SK-N-SH (cell line): ENCODE measurements at regions not wholly inside any gene's neighbourhood (a gene's known extent, or its start where the extent isn't known, plus 50 kb on each side); places are given as distances from the start of the nearest gene placed in this dataset.

Experiments used
- CTCF ChIA-PET: fragments of 300-600, 350-600 bp; formaldehyde crosslinking; extraction: SDS; loops from one replicate; lab custom pipeline; 2021; lab: Yijun Ruan, JAX
- POLR2A ChIA-PET: fragments of 350-600 bp; sonication (Branson Sonifier 250); formaldehyde crosslinking; extraction: SDS; loops from one replicate; lab custom pipeline; 2020; ENCODE audit warnings: antibody characterized with exemption, inconsistent platforms; lab: Yijun Ruan, JAX
- DNase-seq: peaks from one replicate; pipeline ENCODE4 v3.0.0; 2012
- H2AFZ ChIP-seq: fragments of 200-600 bp; sonication (generic); 2 replicates; pipeline ENCODE4 v1.8.1; 2016; ENCODE audit warnings: antibody characterized with exemption, mild to moderate bottlenecking, low read depth
- H3F3A ChIP-seq: fragments of 200-600 bp; sonication (generic); replicated peaks from 2 replicates; pipeline ENCODE3; 2016; ENCODE audit warnings: antibody characterized with exemption, mild to moderate bottlenecking; ENCODE audit not compliant: insufficient read depth
- H3K27ac ChIP-seq, 2 experiments: fragments of 200-500 bp in 1 of 2; fragments of 200-600 bp in 1 of 2; sonication (Bioruptor generic) in 1 of 2; sonication (generic), shearing (Covaris generic) in 1 of 2; 2 replicates each; pipeline versions ENCODE4 v1.5.1 to v1.6.1; 2014 to 2016; ENCODE audit warnings: low read depth in 2 of 2, inconsistent platforms in 1 of 2, low read length in 1 of 2, mild to moderate bottlenecking in 1 of 2, mixed read lengths in 1 of 2
- H3K27me3 ChIP-seq: fragments of 200-600 bp; sonication (generic), shearing (Covaris generic); 2 replicates; pipeline ENCODE4 v1.6.1; 2016; ENCODE audit warnings: mixed run types; ENCODE audit not compliant: insufficient read depth
- H3K36me3 ChIP-seq, 2 experiments: fragments of 200-500 bp in 1 of 2; fragments of 200-600 bp in 1 of 2; sonication (Bioruptor generic) in 1 of 2; sonication (generic) in 1 of 2; replicated peaks in 1 of 2; 2 replicates each; pipeline versions ENCODE3 to v1.5.1; 2014 to 2016; ENCODE audit warnings: low read length in 1 of 2, mild to moderate bottlenecking in 1 of 2; ENCODE audit not compliant: insufficient read depth in 2 of 2, control insufficient read depth in 1 of 2
- H3K4me1 ChIP-seq, 2 experiments: fragments of 200-500 bp in 1 of 2; fragments of 200-600 bp in 1 of 2; sonication (Bioruptor generic) in 1 of 2; sonication (generic), shearing (Covaris generic) in 1 of 2; 2 replicates each; pipeline versions ENCODE4 v1.5.1 to v1.6.1; 2014 to 2016; ENCODE audit warnings: low read depth in 1 of 2, low read length in 1 of 2, mixed run types in 1 of 2; ENCODE audit not compliant: insufficient read depth in 2 of 2, control insufficient read depth in 1 of 2
- H3K4me2 ChIP-seq: fragments of 200-600 bp; sonication (generic), shearing (Covaris generic); 2 replicates; pipeline ENCODE4 v1.6.1; 2017; ENCODE audit warnings: mixed run types
- H3K4me3 ChIP-seq, 2 experiments: fragments of 200-500 bp in 1 of 2; fragments of 200-600 bp in 1 of 2; sonication (Bioruptor generic) in 1 of 2; sonication (generic), shearing (Covaris generic) in 1 of 2; 2 replicates each; pipeline versions ENCODE4 v1.5.1 to v1.8.1; 2014 to 2016; ENCODE audit warnings: low read depth in 2 of 2, inconsistent platforms in 1 of 2, low read length in 1 of 2, mild to moderate bottlenecking in 1 of 2, mixed read lengths in 1 of 2, moderate library complexity in 1 of 2
- H3K79me2 ChIP-seq: fragments of 200-600 bp; sonication (generic); 2 replicates; pipeline ENCODE4 v1.8.1; 2017; ENCODE audit warnings: mild to moderate bottlenecking; ENCODE audit not compliant: insufficient read depth
- H3K9ac ChIP-seq: fragments of 200-600 bp; sonication (generic); 2 replicates; pipeline ENCODE4 v1.6.1; 2017; ENCODE audit warnings: mixed run types
- H3K9me2 ChIP-seq: fragments of 200-600 bp; sonication (generic); 2 replicates; pipeline ENCODE4 v1.6.1; 2017; ENCODE audit warnings: mixed run types
- H3K9me3 ChIP-seq: fragments of 200-600 bp; sonication (generic); 2 replicates; pipeline ENCODE4 v1.6.1; 2017; ENCODE audit warnings: mixed run types, mild to moderate bottlenecking, moderate library complexity
- H4K20me1 ChIP-seq: fragments of 200-600 bp; sonication (generic); 2 replicates; pipeline ENCODE4 v1.6.1; 2017; ENCODE audit warnings: mild to moderate bottlenecking, mixed run types; ENCODE audit not compliant: insufficient read depth
- ELF1 ChIP-seq: IDR thresholded peaks from 2 replicates; pipeline ENCODE4 v1.4.0; 2012
- IRF3 ChIP-seq: fragments of 150-350 bp; IDR thresholded peaks from 2 replicates; pipeline ENCODE4 v1.6.1; 2016; ENCODE audit warnings: mild to moderate bottlenecking, low read depth, low read length
- NRF1 ChIP-seq: IDR thresholded peaks from 2 replicates; pipeline ENCODE4 v1.6.1; 2012; ENCODE audit warnings: low read depth, mild to moderate bottlenecking, low read length
- PBX3 ChIP-seq: IDR thresholded peaks from 2 replicates; pipeline ENCODE4; 2012
- POLR2AphosphoS5 ChIP-seq: IDR thresholded peaks from 2 replicates; pipeline ENCODE4 v1.6.1; 2012; ENCODE audit warnings: low read depth, low read length
- RAD21 ChIP-seq: IDR thresholded peaks from 2 replicates; pipeline ENCODE4 v1.6.1; 2012; ENCODE audit warnings: mild to moderate bottlenecking, low read length
- REST ChIP-seq: IDR thresholded peaks from 2 replicates; pipeline ENCODE4 v1.6.1; 2012; ENCODE audit warnings: mild to moderate bottlenecking, low read depth, low read length, moderate library complexity
- SIN3A ChIP-seq: IDR thresholded peaks from 2 replicates; pipeline ENCODE4 v1.6.1; 2012; ENCODE audit warnings: low read depth, mild to moderate bottlenecking, low read length, moderate library complexity, borderline replicate concordance
- TEAD4 ChIP-seq: IDR thresholded peaks from 2 replicates; pipeline ENCODE4 v1.4.0; 2012; ENCODE audit warnings: mild to moderate bottlenecking, borderline replicate concordance; ENCODE audit not compliant: insufficient read depth
- USF1 ChIP-seq: IDR thresholded peaks from 2 replicates; pipeline ENCODE4 v1.4.0; 2012; ENCODE audit warnings: low read depth, borderline replicate concordance
- WGBS: methylation state at CpG from one replicate; pipeline ENCODE4 v1.1.6; 2017; ENCODE audit warnings: low lambda C conversion rate; 5-methylcytosine and 5-hydroxymethylcytosine counted together

- H3K79me2 ChIP-seq: no peaks in the 10 kb centered on the region
- no peaks in the 10 kb centered on the region for H3K27me3 ChIP-seq
- TF ChIP-seq REST: no peak
- TF ChIP-seq SIN3A: no peak
- H3K27ac ChIP-seq: no peak overlapping the region
- no peaks in the 10 kb centered on the region for H3K36me3 ChIP-seq
- H3K4me1 ChIP-seq: no peaks in the 10 kb centered on the region
- ChIA-PET POLR2A (no interaction called here), CTCF (no interaction called here)
- H3K4me2 ChIP-seq: no peak overlapping the region
- DNase-seq: no peak
- H3F3A ChIP-seq: no peaks in the 10 kb centered on the region
- no peaks in the 10 kb centered on the region for H4K20me1 ChIP-seq
- no peaks in the 10 kb centered on the region for H3K9me2 ChIP-seq
- H3K4me3 ChIP-seq: no peak overlapping the region
- WGBS: 0% methylated on average over 1 of the region's 2 CpGs
- H3K9ac ChIP-seq: no peak overlapping the region
- no peak overlapping the region for H2AFZ ChIP-seq
- H3K9me3 ChIP-seq: no peaks in the 10 kb centered on the region
Observed at GRCh38 chr4:32909736-32910135, 2189.6 kb downstream of the PCDH7 start.

GRCh38 chr4:32917586-32917985 is 2197.4 kb downstream of the PCDH7 start:
- Histone ChIP-seq H3K4me2 (no peak overlapping the region), H2AFZ (no peak overlapping the region)
- POLR2A ChIA-PET: no interaction called here

More at GRCh38 chr4:32917586-32917985, 2197.4 kb downstream of the PCDH7 start:
- H3K27ac ChIP-seq: no peak overlapping the region
- no peaks in the 10 kb centered on the region for H3K27me3 ChIP-seq
- no peaks in the 10 kb centered on the region for H3K9me2 ChIP-seq
- H3K4me1 ChIP-seq: no peaks in the 10 kb centered on the region
- no peaks in the 10 kb centered on the region for H3K36me3 ChIP-seq
- H4K20me1 ChIP-seq: no peaks in the 10 kb centered on the region
- H3K79me2 ChIP-seq: no peaks in the 10 kb centered on the region
- CTCF ChIA-PET: no interaction called here
- DNase-seq: no peak
- no peak overlapping the region for H3K4me3 ChIP-seq
- TF ChIP-seq TEAD4: no peak
- no peak for TF ChIP-seq POLR2AphosphoS5
- TF ChIP-seq IRF3: no peak
- TF ChIP-seq RAD21: no peak
- no peak for TF ChIP-seq USF1
- no peak for TF ChIP-seq ELF1
- no peak for TF ChIP-seq NRF1
- TF ChIP-seq PBX3: no peak
- H3F3A ChIP-seq: no peaks in the 10 kb centered on the region
- H3K9ac ChIP-seq: no peak overlapping the region
- no peaks in the 10 kb centered on the region for H3K9me3 ChIP-seq
